GM21825 (cell line): ENCODE measurements at regions not wholly inside any gene's neighbourhood (a gene's known extent, or its start where the extent isn't known, plus 50 kb on each side); places are given as distances from the start of the nearest gene placed in this dataset.
"Not testable (repeated sequence)": the region's sequence is repeated elsewhere in the genome, so short reads cannot be mapped to it uniquely, and the experiment has no call there.

ENCODE experiments used
- ATAC-seq: cut with Tn5 transposase; IDR thresholded peaks from one replicate; pipeline ENCODE4 v1.9.1; 2021; ENCODE audit warnings: mild to moderate bottlenecking, moderate library complexity; ENCODE audit not compliant: unreplicated experiment

DNA sequence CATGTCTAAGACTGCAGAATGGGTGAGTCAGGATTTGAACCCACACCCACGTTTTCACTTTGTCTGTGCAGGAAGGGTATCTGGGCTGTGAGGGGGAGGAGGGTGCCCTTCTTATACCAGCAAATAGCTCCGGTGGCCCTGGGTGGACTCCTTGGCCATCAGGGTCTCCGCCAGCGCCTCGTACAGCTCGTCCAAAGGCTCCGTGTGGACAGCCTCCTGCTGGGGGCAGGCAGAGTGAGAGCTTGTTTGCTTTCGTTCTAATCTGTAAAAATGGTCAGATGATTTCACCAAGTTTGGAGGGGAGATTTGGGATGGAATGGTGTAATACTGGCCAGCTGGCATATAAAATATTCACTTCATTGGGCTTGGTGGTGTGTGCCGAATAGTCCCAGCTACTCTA, 111.7 kb upstream of the CCZ1B start:
- not testable (repeated sequence) for ATAC-seq

DNA sequence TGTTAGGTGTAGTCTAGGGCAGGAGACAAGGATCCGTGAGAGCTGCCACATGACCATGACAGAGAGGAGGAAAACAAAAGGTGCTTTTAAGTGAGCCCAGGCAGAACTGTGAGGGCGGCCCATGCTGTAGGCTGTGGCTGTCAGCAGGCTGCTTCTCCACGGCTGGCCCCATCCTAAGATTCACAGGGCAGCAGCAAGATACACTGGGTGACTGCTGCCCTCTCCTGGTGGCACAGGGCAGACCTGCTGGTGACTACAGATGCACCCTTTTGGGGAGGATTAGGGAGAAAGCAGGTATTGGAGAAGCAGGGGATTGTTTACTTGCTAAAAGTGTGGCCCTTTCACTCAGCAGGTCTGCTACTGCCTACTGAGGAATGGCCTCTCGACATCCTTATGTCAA, 112.2 kb upstream of the CCZ1B start:
- ATAC-seq: not testable (repeated sequence)

DNA sequence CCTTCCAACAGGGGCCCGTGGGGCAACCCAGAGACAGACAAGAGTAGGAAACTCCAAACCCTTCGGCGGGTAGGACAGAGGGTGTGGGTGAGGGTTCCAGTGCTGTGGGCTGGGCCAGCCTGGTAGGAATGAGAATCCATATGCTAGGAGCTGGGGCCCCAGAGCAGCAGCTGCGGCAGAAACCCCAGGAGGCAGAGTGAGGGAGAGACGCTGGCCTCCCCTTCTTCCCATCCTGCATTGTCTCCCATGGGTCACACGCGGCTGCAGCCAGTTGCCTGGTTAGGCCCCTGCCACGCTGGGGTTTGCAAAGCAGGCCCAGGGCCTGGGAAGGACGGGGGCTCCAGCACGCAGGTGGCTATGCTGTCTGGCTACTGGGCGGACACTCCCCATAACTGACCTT, 113.1 kb upstream of the CCZ1B start:
- ATAC-seq: not testable (repeated sequence)

DNA sequence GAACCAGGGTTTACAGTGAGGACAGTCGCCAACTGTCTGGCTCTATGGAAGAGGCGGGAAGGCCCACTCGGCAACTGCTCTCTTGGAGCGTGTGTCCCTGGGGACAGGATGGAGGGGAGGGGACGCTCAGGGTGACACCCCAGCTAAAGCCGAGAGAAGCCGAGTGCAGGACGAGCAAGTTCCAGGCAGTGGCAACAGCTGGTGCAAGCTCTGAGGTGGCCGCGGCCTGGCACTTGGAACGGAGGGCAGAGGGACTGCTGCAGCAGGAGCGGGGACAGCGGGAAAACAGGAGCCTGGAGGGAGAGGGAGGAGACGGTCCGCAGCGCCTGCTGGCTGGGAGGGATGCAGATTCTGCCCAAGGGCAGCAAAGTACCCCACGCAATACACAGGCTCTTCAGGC, 113.8 kb upstream of the CCZ1B start:
- ATAC-seq: not testable (repeated sequence)

DNA sequence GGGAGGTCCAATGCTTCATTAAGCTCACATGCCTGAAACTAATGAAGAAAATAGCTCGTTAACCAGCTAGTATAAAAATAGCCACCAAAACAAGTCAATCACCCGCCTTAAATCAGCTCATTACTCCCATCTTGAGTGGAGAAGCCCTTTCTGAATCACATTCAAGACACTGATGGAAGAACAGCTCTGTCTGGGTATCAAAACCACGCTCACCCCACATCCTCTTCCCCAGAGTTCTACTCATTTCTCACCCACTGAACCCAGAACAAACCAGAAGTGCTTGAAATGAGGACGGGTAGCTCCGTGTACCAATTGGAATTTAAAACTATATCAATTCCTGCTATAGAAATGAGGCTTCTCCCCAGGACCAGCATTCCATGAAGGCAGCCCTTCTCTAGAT, 120.8 kb upstream of the CCZ1B start:
- ATAC-seq: not testable (repeated sequence)

DNA sequence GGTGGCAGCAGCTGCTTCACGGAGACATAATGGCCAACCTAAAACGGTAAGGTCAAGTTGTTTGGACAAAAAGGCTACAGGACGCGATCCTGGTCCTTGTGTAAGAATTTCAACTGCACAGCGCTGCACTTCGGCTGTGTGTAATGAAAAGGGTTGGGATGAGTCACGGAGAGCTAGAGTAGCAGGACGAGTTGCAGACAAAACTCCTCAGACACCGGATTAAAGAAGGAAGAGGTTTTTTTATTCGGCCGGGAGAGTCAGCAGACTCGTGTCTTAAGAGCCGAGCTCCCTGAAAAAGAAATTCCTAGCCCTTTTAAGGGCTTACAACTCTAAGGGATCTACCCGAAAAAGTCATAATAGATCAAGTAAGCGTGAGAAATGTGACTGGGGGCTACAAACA, 124.2 kb upstream of the CCZ1B start:
- not testable (repeated sequence) for ATAC-seq

DNA sequence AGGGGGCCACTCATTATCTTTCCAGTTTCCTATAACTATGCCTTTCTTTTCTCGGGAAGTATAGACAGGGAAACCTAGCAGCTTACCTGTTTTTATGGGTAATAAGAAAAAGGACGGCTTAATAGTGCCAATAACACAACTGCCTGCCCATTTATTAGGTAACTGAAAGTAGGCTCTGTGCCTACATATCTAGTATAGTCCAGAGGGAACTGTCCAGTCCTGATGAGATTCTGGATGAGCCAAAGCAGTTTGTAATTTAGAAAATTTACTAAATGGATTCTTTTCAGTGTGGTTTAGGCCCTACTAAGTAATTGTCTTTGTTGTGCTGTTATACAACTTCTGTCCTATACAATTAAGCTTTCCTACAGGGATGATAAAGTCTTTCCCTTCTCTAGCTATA, 125.5 kb upstream of the CCZ1B start:
- not testable (repeated sequence) for ATAC-seq

DNA sequence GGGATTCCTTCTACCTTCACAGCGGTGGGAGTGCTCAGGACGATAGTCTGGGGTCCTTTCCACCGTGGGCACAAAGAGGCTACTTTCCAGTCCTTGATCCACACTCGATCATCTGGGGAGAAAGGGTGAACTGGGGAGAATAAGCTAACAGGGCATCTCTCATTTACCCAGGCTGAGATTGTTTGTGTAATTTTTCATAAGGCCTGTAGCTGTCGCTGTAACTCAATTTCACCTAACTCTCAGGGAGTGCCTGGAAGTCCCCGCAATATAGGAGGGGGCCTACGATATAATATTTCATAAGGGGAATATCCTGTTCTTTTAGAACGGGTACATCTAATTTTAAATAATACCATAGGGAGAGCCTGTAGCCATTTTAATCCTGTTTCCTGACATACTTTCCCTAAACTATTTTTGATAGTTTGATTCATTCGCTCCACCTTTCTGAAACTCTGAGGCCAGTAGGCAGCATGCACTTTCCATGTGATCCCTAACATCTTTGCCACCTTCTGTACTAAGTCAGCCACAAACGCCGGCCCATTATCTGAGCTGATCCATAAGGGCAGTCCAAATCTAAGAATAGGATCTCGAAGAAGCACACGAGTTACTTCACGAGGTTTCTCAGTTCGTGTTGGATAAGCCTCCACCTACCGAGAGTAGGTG, 127.2 kb upstream of the CCZ1B start:
- not testable (repeated sequence) for ATAC-seq

DNA sequence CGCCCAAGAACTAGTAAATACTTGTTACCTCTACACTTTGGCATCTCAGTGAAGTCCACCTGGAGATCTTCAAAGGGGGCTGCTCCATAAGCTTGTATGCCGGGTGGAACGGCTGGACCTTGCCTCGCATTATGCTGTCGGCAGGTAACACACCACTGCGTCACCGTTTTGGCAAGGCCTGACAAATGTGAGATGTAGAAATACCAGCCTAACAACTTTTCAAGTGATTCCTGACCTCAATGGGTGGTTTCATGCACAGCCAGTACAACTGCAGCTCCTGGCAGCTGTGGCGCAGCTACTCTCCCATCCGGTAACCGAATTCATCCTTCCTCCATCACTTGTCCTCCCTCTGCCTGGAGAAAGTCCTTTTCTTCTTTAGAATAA, 127.7 kb upstream of the CCZ1B start:
- not testable (repeated sequence) for ATAC-seq

DNA sequence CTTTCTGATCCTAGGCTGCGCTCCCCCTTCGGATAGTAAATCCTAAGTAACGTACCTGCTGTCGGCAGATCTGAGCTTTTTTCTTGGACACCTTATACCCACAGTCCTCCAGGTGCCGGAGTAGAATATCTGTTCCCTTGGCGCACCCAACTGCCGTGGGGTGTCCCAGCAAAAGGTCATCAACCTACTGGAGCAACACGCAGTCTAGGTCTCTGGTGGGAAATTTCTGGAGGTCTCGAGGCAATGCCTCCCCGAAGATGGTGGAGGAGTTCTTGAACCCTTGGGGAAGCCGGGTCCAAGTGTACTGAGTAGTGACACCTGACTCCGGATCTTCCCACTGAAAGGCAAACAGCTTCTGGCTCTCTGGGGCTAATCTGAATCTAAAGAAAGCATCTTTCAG, 129.3 kb upstream of the CCZ1B start:
- not testable (repeated sequence) for ATAC-seq

DNA sequence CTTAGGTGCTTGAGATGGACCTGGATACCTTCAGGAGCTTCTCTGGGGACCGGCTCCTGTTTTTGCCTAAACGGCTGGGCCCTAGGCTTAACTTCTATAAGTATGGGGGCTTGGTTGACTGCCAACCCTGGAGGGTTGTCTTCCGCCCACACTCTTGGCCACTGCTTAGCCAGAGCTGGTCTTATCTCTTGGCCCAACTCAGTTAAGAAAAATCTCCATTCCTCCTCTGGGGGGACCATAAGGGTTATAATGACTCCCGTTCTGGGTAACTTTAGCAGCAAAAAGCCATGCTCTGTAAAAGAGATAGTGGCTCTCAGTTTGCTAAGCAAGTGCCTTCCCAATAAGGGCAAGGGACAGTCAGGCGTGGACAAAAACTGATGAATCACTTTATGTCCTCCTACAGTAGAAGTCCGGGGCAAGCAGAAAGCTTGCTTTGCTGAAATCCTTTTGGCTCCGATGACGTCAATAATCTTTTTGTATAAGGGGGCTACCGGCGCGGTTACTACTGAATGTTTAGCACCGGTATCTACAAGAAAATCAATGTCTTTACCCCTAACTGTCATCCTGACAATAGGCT, 130.0 kb upstream of the CCZ1B start:
- not testable (repeated sequence) for ATAC-seq

DNA sequence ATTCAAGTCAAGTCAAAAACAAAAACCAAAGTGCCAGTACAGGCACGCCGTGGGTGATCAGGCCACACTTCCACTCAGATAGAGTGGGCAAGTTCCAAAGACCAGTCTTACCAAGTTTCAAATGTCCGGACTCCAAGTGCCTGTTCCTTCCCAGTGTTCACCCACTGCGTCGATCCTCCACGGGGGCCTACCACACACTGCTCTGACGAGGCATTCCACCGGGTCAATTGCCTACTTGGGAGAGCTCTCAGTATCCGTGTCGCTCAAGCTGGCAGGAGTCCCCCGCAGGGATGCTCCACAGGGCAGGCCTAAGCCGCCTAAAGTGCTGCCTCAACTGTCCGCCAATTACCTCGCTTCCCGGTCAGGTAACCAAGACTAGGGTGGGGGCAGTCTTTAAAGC, 132.3 kb upstream of the CCZ1B start:
- not testable (repeated sequence) for ATAC-seq

DNA sequence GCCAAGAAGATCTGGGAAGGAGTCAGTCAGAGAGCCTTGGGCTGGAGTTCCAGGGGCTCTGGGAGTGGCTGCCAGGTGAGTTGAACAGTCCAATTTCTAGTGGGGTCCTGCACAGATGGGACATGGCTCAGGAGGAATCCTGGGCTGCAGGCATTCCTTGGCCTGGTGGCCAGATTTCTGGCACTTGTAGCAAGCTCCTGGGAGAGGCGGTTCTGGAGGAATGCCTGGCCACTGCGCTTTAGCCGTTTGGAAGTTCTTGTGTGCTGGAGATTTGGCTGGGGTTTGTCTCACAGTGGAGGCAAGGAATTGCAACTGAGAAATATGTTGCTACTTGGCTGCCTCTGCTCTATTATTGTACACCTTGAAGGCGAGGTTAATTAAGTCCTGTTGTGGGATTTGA, 133.9 kb upstream of the CCZ1B start:
- not testable (repeated sequence) for ATAC-seq

DNA sequence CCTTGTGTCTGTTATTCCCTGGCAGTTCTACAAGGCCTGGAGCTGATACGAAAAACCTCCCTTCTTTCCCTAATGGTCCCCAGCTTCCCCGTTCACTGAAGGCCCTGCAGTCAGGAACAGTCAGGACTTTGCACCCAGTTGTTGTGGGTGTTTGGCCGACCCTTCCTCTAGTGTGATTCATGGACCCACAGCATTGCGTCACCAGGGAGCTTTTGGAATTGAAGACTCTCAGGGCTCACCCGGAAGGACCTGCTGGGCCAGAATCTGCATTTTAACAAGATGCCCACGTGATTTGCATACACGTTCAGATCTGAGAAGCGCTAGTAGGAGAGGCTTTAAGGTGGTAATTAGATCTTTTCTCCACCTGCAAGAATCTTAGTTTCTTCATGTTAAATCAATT, 136.8 kb upstream of the CCZ1B start:
- not testable (repeated sequence) for ATAC-seq

DNA sequence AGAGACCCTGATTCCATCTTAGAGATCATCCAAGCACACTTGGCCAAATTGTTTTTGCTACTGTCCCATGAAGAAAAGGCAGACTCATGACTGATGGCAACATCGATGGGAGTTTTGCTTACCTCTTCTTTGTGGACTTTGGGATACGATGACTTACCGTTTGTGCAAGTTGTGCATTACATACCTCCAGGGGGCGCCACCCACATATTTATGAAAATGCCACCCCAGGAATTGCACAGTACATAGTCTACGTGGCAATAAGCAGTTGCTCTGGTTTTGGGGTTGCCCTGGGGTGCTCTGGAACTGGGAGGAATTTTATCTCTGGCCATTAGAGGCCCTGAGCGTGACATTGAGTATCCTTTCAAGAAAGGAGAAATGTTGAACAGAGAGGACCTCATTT, 139.0 kb upstream of the CCZ1B start:
- not testable (repeated sequence) for ATAC-seq

DNA sequence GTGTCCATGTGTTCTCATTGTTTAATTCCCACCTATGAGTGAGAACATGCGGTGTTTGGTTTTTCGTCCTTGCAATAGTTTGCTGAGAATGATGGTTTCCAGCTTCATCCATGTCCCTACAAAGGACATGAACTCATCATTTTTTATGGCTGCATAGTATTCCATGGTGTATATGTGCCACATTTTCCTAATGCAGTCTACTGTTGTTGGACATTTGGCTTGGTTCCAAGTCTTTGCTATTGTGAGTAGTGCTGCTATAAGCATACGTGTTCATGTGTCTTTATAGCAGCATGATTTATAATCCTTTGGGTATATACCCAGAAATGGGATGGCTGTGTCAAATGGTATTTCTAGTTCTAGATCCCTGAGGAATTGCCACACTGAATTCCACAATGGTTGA, 144.1 kb upstream of the CCZ1B start:
- not testable (repeated sequence) for ATAC-seq

DNA sequence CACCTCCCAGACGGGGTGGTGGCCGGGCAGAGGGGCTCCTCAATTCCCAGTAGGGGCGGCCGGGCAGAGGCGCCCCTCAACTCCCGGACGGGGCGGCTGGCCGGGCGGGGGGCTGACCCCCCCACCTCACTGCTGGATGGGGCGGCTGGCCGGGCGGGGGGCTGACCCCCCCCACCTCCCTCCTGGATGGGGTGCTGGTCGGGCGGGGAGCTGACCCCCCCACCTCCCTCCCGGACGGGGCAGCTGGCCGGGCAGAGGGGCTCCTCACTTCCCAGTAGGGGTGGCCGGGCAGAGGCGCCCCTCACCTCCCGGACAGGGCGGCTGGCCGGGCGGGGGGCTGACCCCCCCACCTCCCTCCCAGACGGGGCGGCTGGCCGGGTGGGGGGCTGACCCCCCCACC, 148.8 kb upstream of the CCZ1B start:
- not testable (repeated sequence) for ATAC-seq

DNA sequence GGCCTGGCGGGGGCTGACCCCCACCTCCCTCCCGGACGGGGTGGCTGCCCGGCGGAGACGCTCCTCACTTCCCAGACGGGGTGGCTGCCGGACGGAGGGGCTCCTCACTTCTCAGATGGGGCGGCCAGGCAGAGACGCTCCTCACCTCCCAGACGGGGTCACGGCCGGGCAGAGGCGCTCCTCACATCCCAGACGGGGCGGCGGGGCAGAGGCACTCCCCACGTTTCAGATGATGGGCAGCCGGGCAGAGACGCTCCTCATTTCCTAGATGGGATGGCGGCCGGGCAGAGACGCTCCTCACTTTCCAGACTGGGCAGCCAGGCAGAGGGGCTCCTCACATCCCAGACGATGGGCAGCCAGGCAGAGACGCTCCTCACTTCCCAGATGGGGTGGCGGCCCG, 149.3 kb upstream of the CCZ1B start:
- not testable (repeated sequence) for ATAC-seq

DNA sequence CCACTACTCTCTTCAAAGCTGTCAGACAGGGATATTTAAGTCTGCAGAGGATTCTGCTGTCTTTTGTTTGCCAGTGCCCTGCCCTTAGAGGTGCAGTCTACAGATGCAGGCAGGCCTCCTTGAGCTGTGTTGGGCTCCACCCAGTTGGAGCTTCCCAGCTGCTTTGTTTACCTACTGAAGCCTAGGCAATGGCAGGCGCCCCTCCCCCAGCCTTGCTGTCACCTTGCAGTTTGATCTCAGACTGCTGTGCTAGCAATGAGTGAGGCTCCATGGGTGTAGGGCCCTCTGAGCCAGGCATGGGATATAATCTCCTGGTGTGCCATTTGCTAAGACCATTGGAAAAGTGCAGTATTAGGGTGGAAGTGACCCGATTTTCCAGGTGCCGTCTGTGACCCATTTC, 151.3 kb upstream of the CCZ1B start:
- ATAC-seq: not testable (repeated sequence)

DNA sequence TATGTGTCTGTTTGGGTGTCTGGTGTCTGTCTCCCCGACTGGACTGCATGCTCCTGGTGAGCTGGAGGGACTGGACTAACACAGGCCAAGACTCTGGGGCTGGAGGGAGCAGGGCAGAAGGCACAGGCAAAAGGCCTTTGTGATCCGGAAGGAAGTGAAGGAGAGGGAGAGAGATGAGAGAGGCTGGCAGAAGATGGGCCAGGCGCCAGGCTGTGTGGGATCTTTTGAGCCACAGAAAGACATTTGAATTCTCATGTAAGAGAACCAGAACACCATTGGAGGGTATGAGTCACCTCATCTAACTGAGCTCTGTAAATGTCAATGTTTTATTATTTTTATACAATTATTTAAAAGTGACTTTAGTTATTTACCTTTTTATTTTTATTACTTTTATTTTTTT, 152.3 kb upstream of the CCZ1B start:
- ATAC-seq: not testable (repeated sequence)

DNA sequence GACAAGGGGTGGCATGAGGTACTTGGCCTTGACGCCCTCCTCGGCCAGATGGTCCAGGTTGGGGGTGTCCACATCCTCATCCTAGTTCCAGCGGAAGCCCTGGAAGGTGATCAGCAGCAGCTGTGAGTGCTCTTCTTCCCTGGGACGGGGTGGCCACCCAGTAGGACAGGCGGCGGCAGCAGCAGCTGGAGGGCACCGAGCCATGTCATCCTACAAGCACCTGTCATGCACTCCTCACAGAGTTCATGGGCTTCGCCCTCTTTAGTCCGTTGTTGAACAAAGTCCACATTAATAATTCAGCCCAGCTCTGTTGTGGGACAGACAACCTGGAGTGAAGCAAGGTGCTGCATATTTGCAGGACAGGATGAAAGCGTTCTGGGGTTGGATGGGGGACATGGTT, 153.4 kb upstream of the CCZ1B start:
- ATAC-seq: not testable (repeated sequence)

DNA sequence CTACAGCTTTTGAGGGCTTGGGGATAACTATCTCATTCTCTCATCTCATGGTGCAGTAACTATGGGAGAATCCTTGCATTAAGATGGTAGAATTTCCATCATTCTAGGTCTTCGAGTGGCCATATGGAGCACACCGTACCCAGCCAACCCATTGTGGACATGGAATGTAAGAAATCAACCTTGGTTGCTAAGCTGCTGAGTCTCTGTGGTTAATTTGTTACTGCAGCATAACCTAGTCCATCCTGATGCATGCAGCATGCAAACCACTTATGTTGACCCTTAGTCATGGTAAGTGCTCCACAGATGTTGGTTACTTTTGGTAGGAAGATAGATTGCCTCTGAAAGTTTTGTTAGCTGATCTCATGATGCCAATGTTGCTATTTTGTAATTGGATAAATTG, 156.3 kb upstream of the CCZ1B start:
- not testable (repeated sequence) for ATAC-seq

DNA sequence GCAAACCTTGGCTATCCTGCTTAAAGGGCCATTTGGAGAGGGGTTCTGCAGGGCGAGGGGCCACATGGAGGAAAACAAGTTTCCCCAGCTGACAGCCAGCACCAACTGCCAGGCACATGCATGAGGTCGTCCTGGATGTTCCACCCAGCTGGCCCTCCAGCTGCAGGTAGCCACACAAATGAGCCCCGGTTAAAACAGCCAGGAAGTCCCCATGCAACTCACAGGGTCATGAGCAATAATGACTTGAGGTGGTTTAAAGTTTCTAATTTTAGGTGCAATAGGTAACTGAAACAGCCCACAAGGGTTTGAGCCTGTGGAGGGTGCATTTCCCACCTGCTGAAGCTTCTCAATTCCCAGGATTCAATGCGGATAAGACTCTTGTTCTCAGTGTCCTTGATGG, 160.8 kb upstream of the CCZ1B start:
- not testable (repeated sequence) for ATAC-seq
